ENCODE measurements at regions not wholly inside any gene's neighbourhood (a gene's known extent, or its start where the extent isn't known, plus 50 kb on each side); places are given as distances from the start of the nearest gene placed in this dataset.

DNA sequence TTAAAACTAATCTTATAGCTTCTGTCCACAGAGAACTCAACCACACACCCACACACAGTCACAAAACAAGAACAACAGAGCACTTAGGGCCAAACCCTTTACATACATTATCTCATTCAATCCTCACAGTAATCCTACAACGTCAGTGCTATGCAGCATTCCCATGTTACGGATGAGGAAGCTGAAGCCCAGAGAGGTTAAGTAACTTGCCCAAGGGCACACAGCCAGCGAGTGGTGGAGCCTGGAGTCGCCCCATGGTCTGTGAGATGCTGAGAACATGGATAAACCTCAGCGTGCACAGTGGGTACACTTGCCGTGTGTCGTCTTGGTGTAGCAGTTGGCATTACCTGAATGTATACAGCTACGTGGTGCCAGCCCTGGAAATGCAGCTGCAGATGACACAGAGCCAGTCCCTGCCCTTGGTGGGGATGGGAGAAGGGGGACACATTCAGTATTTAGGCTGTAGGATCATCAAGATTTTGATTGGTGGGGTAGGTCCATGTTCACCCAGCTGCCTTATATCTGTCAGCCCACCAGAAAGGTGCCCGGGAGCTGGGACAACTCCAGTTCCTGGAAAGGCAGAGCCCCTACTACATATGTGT, 177.0 kb downstream of the IRF8 start:
- no peak for DNase-seq
- TF ChIP-seq, protein P1, sequence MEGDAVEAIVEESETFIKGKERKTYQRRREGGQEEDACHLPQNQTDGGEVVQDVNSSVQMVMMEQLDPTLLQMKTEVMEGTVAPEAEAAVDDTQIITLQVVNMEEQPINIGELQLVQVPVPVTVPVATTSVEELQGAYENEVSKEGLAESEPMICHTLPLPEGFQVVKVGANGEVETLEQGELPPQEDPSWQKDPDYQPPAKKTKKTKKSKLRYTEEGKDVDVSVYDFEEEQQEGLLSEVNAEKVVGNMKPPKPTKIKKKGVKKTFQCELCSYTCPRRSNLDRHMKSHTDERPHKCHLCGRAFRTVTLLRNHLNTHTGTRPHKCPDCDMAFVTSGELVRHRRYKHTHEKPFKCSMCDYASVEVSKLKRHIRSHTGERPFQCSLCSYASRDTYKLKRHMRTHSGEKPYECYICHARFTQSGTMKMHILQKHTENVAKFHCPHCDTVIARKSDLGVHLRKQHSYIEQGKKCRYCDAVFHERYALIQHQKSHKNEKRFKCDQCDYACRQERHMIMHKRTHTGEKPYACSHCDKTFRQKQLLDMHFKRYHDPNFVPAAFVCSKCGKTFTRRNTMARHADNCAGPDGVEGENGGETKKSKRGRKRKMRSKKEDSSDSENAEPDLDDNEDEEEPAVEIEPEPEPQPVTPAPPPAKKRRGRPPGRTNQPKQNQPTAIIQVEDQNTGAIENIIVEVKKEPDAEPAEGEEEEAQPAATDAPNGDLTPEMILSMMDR (conservative IDR thresholded peaks at IDR 0.05) = no peak
- no peak for TF ChIP-seq EZH2 (IDR thresholded peaks at IDR 0.05; ENCODE audit: low read depth)
- ChIA-PET POLR2A (ENCODE audit: unreplicated experiment) (no interaction called here), CTCF (no interaction called here)
- H3K9me2 ChIP-seq (ENCODE audit: insufficient read depth) = no peaks in the 10 kb centered on the region
- H4K20me1 ChIP-seq (ENCODE audit: insufficient read depth) = no peaks in the 10 kb centered on the region
- H3K4me3 ChIP-seq = no peak overlapping the region
- H3K27ac ChIP-seq = no peak overlapping the region
- intact Hi-C loops (cut with micrococcal nuclease; ENCODE audit: unreplicated experiment) = no loop called here
- no TSS peak for BruUV-seq (replicated peaks)
- H2AFZ ChIP-seq = no peak overlapping the region
- H3K4me1 ChIP-seq (replicated peaks; ENCODE audit: insufficient read depth) = no peaks in the 10 kb centered on the region
- H3K27me3 ChIP-seq (ENCODE audit: insufficient read depth, low read depth) = peaks cover 95% of the 10 kb centered on the region
- no peak overlapping the region for H3K4me2 ChIP-seq
- no peaks in the 10 kb centered on the region for H3K9me3 ChIP-seq (ENCODE audit: insufficient read depth, low read depth)
- no peaks in the 10 kb centered on the region for H3F3A ChIP-seq (ENCODE audit: insufficient read depth, low read depth)
- no peaks in the 10 kb centered on the region for H3K36me3 ChIP-seq (ENCODE audit: low read depth)
- H3K79me2 ChIP-seq (ENCODE audit: low read depth) = no peaks in the 10 kb centered on the region

DNA sequence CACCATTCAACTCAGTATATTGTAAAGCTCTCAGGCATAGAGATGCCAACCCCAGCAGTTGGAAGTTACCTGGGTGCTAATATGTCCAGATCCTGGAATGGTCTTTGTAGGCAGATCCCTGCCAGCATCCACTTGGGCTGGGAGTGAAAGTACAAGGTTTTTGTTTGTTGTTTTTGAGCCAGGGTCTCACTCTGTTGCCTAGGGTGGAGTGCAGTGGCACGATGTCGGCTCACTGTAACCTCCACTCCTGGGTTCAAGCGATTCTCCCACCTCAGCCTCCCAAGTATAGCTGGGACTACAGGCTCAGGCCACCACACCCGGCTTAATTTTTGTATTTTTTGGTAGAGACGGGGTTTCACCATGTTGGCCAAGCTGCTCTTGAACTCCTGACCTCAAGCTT, 177.6 kb downstream of the IRF8 start:
- H3K9me3 ChIP-seq (ENCODE audit: insufficient read depth, low read depth) = no peaks in the 10 kb centered on the region
- no peak overlapping the region for H3K4me3 ChIP-seq
- no peak for DNase-seq
- H2AFZ ChIP-seq = no peak overlapping the region
- TF ChIP-seq, protein P1 (conservative IDR thresholded peaks at IDR 0.05) = no peak
- no peak for TF ChIP-seq EZH2 (IDR thresholded peaks at IDR 0.05; ENCODE audit: low read depth)
- no peak overlapping the region for H3K4me2 ChIP-seq
- H3F3A ChIP-seq (ENCODE audit: insufficient read depth, low read depth) = no peaks in the 10 kb centered on the region
- no peak overlapping the region for H3K27ac ChIP-seq
- no peaks in the 10 kb centered on the region for H4K20me1 ChIP-seq (ENCODE audit: insufficient read depth)
- H3K36me3 ChIP-seq (ENCODE audit: low read depth) = no peaks in the 10 kb centered on the region
- intact Hi-C loops (cut with micrococcal nuclease; ENCODE audit: unreplicated experiment) = no loop called here
- POLR2A ChIA-PET (ENCODE audit: unreplicated experiment) = no interaction called here
- CTCF ChIA-PET = no interaction called here
- H3K9me2 ChIP-seq (ENCODE audit: insufficient read depth) = no peaks in the 10 kb centered on the region
- peaks cover 93% of the 10 kb centered on the region for H3K27me3 ChIP-seq (ENCODE audit: insufficient read depth, low read depth)
- H3K79me2 ChIP-seq (ENCODE audit: low read depth) = no peaks in the 10 kb centered on the region
- no peaks in the 10 kb centered on the region for H3K4me1 ChIP-seq (replicated peaks; ENCODE audit: insufficient read depth)
- BruUV-seq (replicated peaks) = no TSS peak

DNA sequence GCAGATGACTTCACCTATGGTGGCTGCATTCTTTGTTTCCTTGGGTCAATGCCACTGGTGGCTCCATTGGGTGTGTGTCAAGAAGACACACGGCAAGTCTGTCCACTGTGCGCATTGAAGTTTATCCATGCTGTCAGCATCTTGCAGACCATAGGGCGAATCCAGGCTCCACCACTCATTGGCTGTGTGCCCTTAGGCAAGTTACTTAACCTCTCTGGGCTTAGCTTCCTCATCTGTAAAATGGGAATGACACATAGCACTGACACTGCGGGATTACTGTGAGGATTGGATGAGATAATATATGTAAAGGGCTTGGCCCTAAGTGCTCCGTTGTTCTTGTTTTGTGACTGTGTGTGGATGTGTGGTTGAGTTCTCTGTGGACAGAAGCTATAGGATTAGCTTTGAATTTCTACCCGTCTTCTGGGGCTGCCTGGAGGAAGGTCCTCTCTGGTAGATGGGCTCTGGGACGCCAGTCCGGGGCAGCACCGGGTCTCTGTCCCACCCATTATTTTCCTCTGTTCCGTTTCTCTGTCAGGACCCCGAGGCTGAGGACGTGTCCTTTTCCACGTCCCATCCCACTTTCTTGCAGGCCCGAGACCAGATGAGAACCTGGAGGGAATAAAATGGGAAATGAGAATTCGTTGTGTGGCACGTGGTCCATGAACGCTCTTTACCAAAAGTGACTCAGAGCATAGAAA, 178.4 kb downstream of the IRF8 start:
- Histone ChIP-seq H3K4me3 (no peak overlapping the region), H3K4me1 (replicated peaks; ENCODE audit: insufficient read depth) (no peaks in the 10 kb centered on the region), H3K9me2 (ENCODE audit: insufficient read depth) (no peaks in the 10 kb centered on the region), H3F3A (ENCODE audit: insufficient read depth, low read depth) (no peaks in the 10 kb centered on the region), H3K79me2 (ENCODE audit: low read depth) (no peaks in the 10 kb centered on the region), H2AFZ (no peak overlapping the region), H3K36me3 (ENCODE audit: low read depth) (no peaks in the 10 kb centered on the region), H3K4me2 (no peak overlapping the region), H4K20me1 (ENCODE audit: insufficient read depth) (no peaks in the 10 kb centered on the region), H3K27ac (no peak overlapping the region), H3K9me3 (ENCODE audit: insufficient read depth, low read depth) (no peaks in the 10 kb centered on the region), H3K27me3 (ENCODE audit: insufficient read depth, low read depth) (peaks cover 92% of the 10 kb centered on the region)
- intact Hi-C loops (cut with micrococcal nuclease; ENCODE audit: unreplicated experiment) = no loop called here
- no peak for DNase-seq
- ChIA-PET CTCF (no interaction called here), POLR2A (ENCODE audit: unreplicated experiment) (no interaction called here)
- BruUV-seq (replicated peaks) = no TSS peak
- TF ChIP-seq EZH2 (IDR thresholded peaks at IDR 0.05; ENCODE audit: low read depth) = no peak
- TF ChIP-seq, protein P1 (conservative IDR thresholded peaks at IDR 0.05) = no peak

Measured in PC-9 (cell line).